Neuronal stem cell (in vitro differentiated cells): ENCODE measurements at regions not wholly inside any gene's neighbourhood (a gene's known extent, or its start where the extent isn't known, plus 50 kb on each side); places are given as distances from the start of the nearest gene placed in this dataset.

ENCODE experiments used
- DNase-seq: peaks from one replicate; pipeline ENCODE4 v3.0.0-alpha.2; 2013; ENCODE audit warnings: low spot score
- H2AFZ ChIP-seq: one replicate; pipeline ENCODE4 v1.6.1; 2013; ENCODE audit warnings: mild to moderate bottlenecking, low read length, inconsistent platforms
- H2AK5ac ChIP-seq: 2 replicates; pipeline ENCODE4 v1.6.1; 2013; ENCODE audit warnings: low read depth, mild to moderate bottlenecking, inconsistent platforms, low read length, moderate library complexity, mixed read lengths
- H2BK120ac ChIP-seq: 2 replicates; pipeline ENCODE4 v1.6.1; 2013; ENCODE audit warnings: low read depth, mild to moderate bottlenecking, inconsistent platforms, low read length, moderate library complexity, mixed read lengths
- H2BK12ac ChIP-seq: one replicate; pipeline ENCODE4 v1.6.1; 2013; ENCODE audit warnings: low read length, inconsistent platforms
- H2BK15ac ChIP-seq: 2 replicates; pipeline ENCODE4 v1.6.1; 2013; ENCODE audit warnings: mild to moderate bottlenecking, low read length, inconsistent platforms, mixed read lengths
- H2BK5ac ChIP-seq: one replicate; pipeline ENCODE4 v1.6.1; 2013; ENCODE audit warnings: inconsistent platforms, mild to moderate bottlenecking, low read length, moderate library complexity
- H3K14ac ChIP-seq: one replicate; pipeline ENCODE4 v1.6.1; 2013; ENCODE audit warnings: low read length, inconsistent platforms
- H3K18ac ChIP-seq: 2 replicates; pipeline ENCODE4 v1.6.1; 2013; ENCODE audit warnings: low read length, inconsistent platforms
- H3K23ac ChIP-seq: 2 replicates; pipeline ENCODE4 v1.6.1; 2013; ENCODE audit warnings: low read depth, mild to moderate bottlenecking, mixed read lengths, low read length, inconsistent platforms; ENCODE audit not compliant: poor library complexity
- H3K27ac ChIP-seq: replicated peaks from 3 replicates; pipeline ENCODE4 v1.5.1; 2013; ENCODE audit warnings: low read length, inconsistent platforms
- H3K27me3 ChIP-seq, 3 experiments: 2 replicates each; pipeline ENCODE4 v1.6.1; 2013; ENCODE audit warnings: low read length in 3 of 3, mild to moderate bottlenecking in 2 of 3, inconsistent platforms in 1 of 3, low read depth in 1 of 3, mixed read lengths in 1 of 3, moderate library complexity in 1 of 3; ENCODE audit not compliant: control insufficient read depth in 3 of 3, insufficient read depth in 3 of 3
- H3K36me3 ChIP-seq, 2 donors: replicated peaks in 1 of 2; 2 replicates each; pipeline ENCODE4 v1.6.1; 2013; ENCODE audit warnings: low read length in 2 of 2; ENCODE audit not compliant: control insufficient read depth in 2 of 2, insufficient read depth in 2 of 2
- H3K4ac ChIP-seq: 2 replicates; pipeline ENCODE4 v1.6.1; 2013; ENCODE audit warnings: inconsistent platforms, mild to moderate bottlenecking, low read length, moderate library complexity
- H3K4me1 ChIP-seq, 2 donors: 1 replicate in 1 of 2; 2 replicates in 1 of 2; pipeline ENCODE4 v1.6.1; 2013; ENCODE audit warnings: low read length in 2 of 2, low read depth in 1 of 2; ENCODE audit not compliant: control insufficient read depth in 2 of 2, insufficient read depth in 1 of 2
- H3K4me2 ChIP-seq: one replicate; pipeline ENCODE4 v1.6.1; 2013; ENCODE audit warnings: mild to moderate bottlenecking, low read length, inconsistent platforms; ENCODE audit not compliant: insufficient read depth, poor library complexity, severe bottlenecking
- H3K4me3 ChIP-seq, 2 donors: 2 replicates each; pipeline ENCODE4 v1.5.1; 2013; ENCODE audit warnings: low read length in 2 of 2, mild to moderate bottlenecking in 2 of 2, inconsistent platforms in 1 of 2, moderate library complexity in 1 of 2
- H3K79me1 ChIP-seq: one replicate; pipeline ENCODE4 v1.6.1; 2013; ENCODE audit warnings: low read depth, mild to moderate bottlenecking, inconsistent platforms, low read length, moderate library complexity
- H3K9ac ChIP-seq: one replicate; pipeline ENCODE4 v1.6.1; 2013; ENCODE audit warnings: mild to moderate bottlenecking, low read depth, low read length, inconsistent platforms; ENCODE audit not compliant: poor library complexity
- H3K9me3 ChIP-seq, 2 donors: replicated peaks in 1 of 2; 2 replicates each; pipeline versions ENCODE3 to v1.6.1; 2013; ENCODE audit warnings: low read length in 2 of 2, mild to moderate bottlenecking in 2 of 2, inconsistent platforms in 1 of 2, low read depth in 1 of 2, mixed read lengths in 1 of 2, moderate library complexity in 1 of 2; ENCODE audit not compliant: control insufficient read depth in 2 of 2, insufficient read depth in 1 of 2
- H4K8ac ChIP-seq: one replicate; pipeline ENCODE4 v1.6.1; 2013; ENCODE audit warnings: low read depth, mild to moderate bottlenecking, inconsistent platforms, low read length, moderate library complexity
- H4K91ac ChIP-seq: one replicate; pipeline ENCODE4 v1.6.1; 2013; ENCODE audit warnings: low read length, low read depth, mild to moderate bottlenecking, inconsistent platforms; ENCODE audit not compliant: poor library complexity
- WGBS, 2 donors: extraction: QIAGEN DNeasy Blood & Tissue Kit; methylation state at CpG; one replicate each; pipeline ENCODE4 v1.1.7; 2013; ENCODE audit warnings: missing lambda C conversion rate in 2 of 2, mixed read lengths in 1 of 2; ENCODE audit not compliant: insufficient read length in 2 of 2, insufficient replicate concordance in 1 of 2; ENCODE audit errors: extremely low coverage in 2 of 2; 5-methylcytosine and 5-hydroxymethylcytosine counted together

- Histone ChIP-seq H3K27me3 (no peaks in the 10 kb centered on the region), H3K79me1 (no peaks in the 10 kb centered on the region), H3K36me3 (no peaks in the 10 kb centered on the region), H2BK15ac (no peak overlapping the region), H2BK5ac (no peak overlapping the region), H2AK5ac (no peak overlapping the region), H3K4me1 (peaks cover 0 to 6% of the 10 kb centered on the region in 2 donors), H2BK120ac (no peak overlapping the region), H4K8ac (no peak overlapping the region), H3K4ac (no peak overlapping the region), H3K27ac (no peak overlapping the region), H3K4me3 (no peak overlapping the region), H3K9me3 (no peaks in the 10 kb centered on the region), H3K9ac (no peak overlapping the region), H3K14ac (no peak overlapping the region), H3K23ac (no peak overlapping the region), H4K91ac (no peak overlapping the region), H3K18ac (no peak overlapping the region), H2AFZ (no peak overlapping the region), H3K4me2 (no peak overlapping the region), H2BK12ac (no peak overlapping the region)
- DNase-seq, result no peak
- no CpG with 5 or more reads among the region's 4 CpGs for WGBS, 2 donors
Measured at GRCh38 chr3:4231041-4231440, 72.1 kb upstream of the SETMAR start.

GRCh38 chr3:4232798-4233197, 70.4 kb upstream of the SETMAR start:
- WGBS, 2 donors, result no CpG with 5 or more reads among the region's 3 CpGs

GRCh38 chr3:4233488-4233887, 69.7 kb upstream of the SETMAR start:
- no peaks in the 10 kb centered on the region for H3K27me3 ChIP-seq
- no peak overlapping the region for H2BK5ac ChIP-seq
- no peak overlapping the region for H3K4me3 ChIP-seq
- WGBS, 2 donors, result no CpG with 5 or more reads among the region's 2 CpGs
- no peak for DNase-seq
- peaks cover 0 to 3% of the 10 kb centered on the region in 2 donors for H3K4me1 ChIP-seq
- no peak overlapping the region for H2BK120ac ChIP-seq
- no peak overlapping the region for H4K8ac ChIP-seq
- H3K23ac ChIP-seq, result no peak overlapping the region
- no peaks in the 10 kb centered on the region for H3K79me1 ChIP-seq
- H4K91ac ChIP-seq, result no peak overlapping the region
- no peak overlapping the region for H2BK12ac ChIP-seq
- no peak overlapping the region for H3K4ac ChIP-seq
- no peak overlapping the region for H3K27ac ChIP-seq
- H3K4me2 ChIP-seq, result no peak overlapping the region
- H2AFZ ChIP-seq, result no peak overlapping the region
- no peaks in the 10 kb centered on the region for H3K36me3 ChIP-seq
- H3K9ac ChIP-seq, result no peak overlapping the region
- no peak overlapping the region for H3K18ac ChIP-seq
- no peak overlapping the region for H3K14ac ChIP-seq
- H2AK5ac ChIP-seq, result no peak overlapping the region
- H3K9me3 ChIP-seq, result no peaks in the 10 kb centered on the region
- no peak overlapping the region for H2BK15ac ChIP-seq

More at GRCh38 chr3:4232798-4233197, 70.4 kb upstream of the SETMAR start:
- no peak overlapping the region for H2BK12ac ChIP-seq
- H3K18ac ChIP-seq, result no peak overlapping the region
- H3K4me3 ChIP-seq, result no peak overlapping the region
- no peak overlapping the region for H2BK15ac ChIP-seq
- no peak overlapping the region for H4K8ac ChIP-seq
- H3K23ac ChIP-seq, result no peak overlapping the region
- H2BK5ac ChIP-seq, result no peak overlapping the region
- H3K4ac ChIP-seq, result no peak overlapping the region
- peaks cover 0 to 3% of the 10 kb centered on the region in 2 donors for H3K4me1 ChIP-seq
- H3K79me1 ChIP-seq, result no peaks in the 10 kb centered on the region
- DNase-seq, result no peak
- H3K14ac ChIP-seq, result no peak overlapping the region
- no peak overlapping the region for H2BK120ac ChIP-seq
- H3K4me2 ChIP-seq, result no peak overlapping the region
- no peaks in the 10 kb centered on the region for H3K27me3 ChIP-seq
- no peaks in the 10 kb centered on the region for H3K9me3 ChIP-seq
- H4K91ac ChIP-seq, result no peak overlapping the region
- H2AK5ac ChIP-seq, result no peak overlapping the region
- H2AFZ ChIP-seq, result no peak overlapping the region
- H3K9ac ChIP-seq, result no peak overlapping the region
- no peaks in the 10 kb centered on the region for H3K36me3 ChIP-seq
- no peak overlapping the region for H3K27ac ChIP-seq

- H4K8ac ChIP-seq, result no peak overlapping the region
- H2BK120ac ChIP-seq, result no peak overlapping the region
- no peaks in the 10 kb centered on the region for H3K9me3 ChIP-seq
- no peak overlapping the region for H3K27ac ChIP-seq
- no peak overlapping the region for H4K91ac ChIP-seq
- no peak overlapping the region for H2BK12ac ChIP-seq
- no peak overlapping the region for H3K14ac ChIP-seq
- H2BK5ac ChIP-seq, result no peak overlapping the region
- no peak for DNase-seq
- H3K9ac ChIP-seq, result no peak overlapping the region
- H2AK5ac ChIP-seq, result no peak overlapping the region
- H3K79me1 ChIP-seq, result no peaks in the 10 kb centered on the region
- H3K18ac ChIP-seq, result no peak overlapping the region
- no peak overlapping the region for H3K4ac ChIP-seq
- no peak overlapping the region for H2AFZ ChIP-seq
- H3K4me1 ChIP-seq, result peaks cover 0 to 3% of the 10 kb centered on the region in 2 donors
- H3K36me3 ChIP-seq, result no peaks in the 10 kb centered on the region
- no peak overlapping the region for H3K4me3 ChIP-seq
- H3K4me2 ChIP-seq, result no peak overlapping the region
- H3K27me3 ChIP-seq, result no peaks in the 10 kb centered on the region
- no CpG with 5 or more reads among the region's 2 CpGs for WGBS, 2 donors
- no peak overlapping the region for H2BK15ac ChIP-seq
- no peak overlapping the region for H3K23ac ChIP-seq
Measured at GRCh38 chr3:4234889-4235288, 68.3 kb upstream of the SETMAR start.
